ENCODE measurements at regions not wholly inside any gene's neighbourhood (a gene's known extent, or its start where the extent isn't known, plus 50 kb on each side); places are given as distances from the start of the nearest gene placed in this dataset.

DNA sequence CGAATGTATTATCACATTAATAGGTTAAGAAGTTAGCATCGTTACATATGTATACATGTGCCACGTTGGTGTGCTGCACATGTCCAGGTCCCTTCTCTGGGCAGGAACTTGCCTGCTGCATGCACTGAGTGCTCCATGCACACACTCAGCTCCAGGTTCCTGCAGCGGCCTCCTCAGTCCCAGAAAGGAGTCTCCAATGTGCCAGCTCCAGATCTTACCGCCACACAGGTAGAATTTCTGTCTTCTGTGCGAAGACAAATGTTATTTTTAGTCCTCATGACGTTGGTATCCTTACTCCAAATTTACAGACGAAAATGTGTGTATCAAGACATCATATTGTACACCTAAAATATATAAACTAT lies 127.1 kb downstream of the GALR1 start:
- DNase-seq, result no peak
- Mint-ChIP-seq H3K9me3 (no peaks in the 10 kb centered on the region), H3K27ac (no peak overlapping the region), H3K36me3 (ENCODE audit: low read depth) (no peaks in the 10 kb centered on the region), H3K4me1 (peaks cover 11% of the 10 kb centered on the region), H3K4me3 (no peak overlapping the region), H3K27me3 (ENCODE audit: low read depth, poor library complexity) (peaks cover 1% of the 10 kb centered on the region)
- TF ChIP-seq, protein P1, sequence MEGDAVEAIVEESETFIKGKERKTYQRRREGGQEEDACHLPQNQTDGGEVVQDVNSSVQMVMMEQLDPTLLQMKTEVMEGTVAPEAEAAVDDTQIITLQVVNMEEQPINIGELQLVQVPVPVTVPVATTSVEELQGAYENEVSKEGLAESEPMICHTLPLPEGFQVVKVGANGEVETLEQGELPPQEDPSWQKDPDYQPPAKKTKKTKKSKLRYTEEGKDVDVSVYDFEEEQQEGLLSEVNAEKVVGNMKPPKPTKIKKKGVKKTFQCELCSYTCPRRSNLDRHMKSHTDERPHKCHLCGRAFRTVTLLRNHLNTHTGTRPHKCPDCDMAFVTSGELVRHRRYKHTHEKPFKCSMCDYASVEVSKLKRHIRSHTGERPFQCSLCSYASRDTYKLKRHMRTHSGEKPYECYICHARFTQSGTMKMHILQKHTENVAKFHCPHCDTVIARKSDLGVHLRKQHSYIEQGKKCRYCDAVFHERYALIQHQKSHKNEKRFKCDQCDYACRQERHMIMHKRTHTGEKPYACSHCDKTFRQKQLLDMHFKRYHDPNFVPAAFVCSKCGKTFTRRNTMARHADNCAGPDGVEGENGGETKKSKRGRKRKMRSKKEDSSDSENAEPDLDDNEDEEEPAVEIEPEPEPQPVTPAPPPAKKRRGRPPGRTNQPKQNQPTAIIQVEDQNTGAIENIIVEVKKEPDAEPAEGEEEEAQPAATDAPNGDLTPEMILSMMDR (IDR thresholded peaks at IDR 0.05), result no peak

DNA sequence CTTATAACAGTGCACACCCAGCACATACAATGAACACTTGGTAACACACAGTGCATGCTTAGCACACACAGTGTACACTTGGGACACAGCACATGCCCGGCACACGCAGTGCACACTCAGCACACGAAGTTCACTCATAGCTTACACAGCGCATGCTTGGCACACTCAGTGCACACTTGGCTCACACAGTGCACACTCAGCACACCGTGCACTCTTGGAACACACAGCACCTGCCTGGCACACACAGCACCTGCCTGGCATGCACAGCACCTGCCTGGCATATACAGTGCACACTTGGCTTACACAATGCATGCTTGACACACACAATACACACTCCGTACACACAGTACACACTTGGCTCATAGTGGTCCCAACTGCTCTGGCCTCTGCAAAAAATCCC lies 128.2 kb downstream of the GALR1 start:
- no peak for DNase-seq
- Mint-ChIP-seq H3K36me3 (ENCODE audit: low read depth) (no peaks in the 10 kb centered on the region), H3K27me3 (ENCODE audit: low read depth, poor library complexity) (no peaks in the 10 kb centered on the region), H3K4me3 (no peak overlapping the region), H3K9me3 (no peaks in the 10 kb centered on the region), H3K27ac (no peak overlapping the region), H3K4me1 (peaks cover 16% of the 10 kb centered on the region)
- TF ChIP-seq, protein P1 (IDR thresholded peaks at IDR 0.05), result no peak

DNA sequence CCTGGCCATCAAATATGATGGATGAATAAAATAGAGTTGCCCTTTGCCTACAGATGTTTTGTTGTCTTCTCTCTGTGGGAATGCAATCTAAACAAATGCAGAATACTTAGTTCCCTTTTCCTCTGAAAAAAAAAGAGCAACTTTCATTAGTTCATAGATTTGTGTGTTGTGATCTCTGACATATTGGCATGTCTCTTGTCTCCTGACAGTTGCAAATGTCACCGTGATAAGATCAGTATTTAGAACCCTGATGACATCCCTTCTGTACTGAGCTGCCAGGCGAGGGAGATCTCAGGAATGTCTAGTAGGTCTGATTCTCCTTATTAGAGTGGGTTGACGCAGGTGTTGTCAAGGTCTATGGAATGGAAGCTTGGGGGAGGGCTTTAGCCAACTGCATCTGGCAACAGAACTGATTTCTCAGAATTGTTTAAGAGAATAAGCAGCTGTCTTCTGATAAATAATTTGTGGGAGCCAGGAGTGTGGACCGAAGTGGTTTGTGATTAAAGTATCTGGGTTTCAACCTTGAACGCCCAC lies 130.4 kb downstream of the GALR1 start:
- H3K9me3 Mint-ChIP-seq, result no peaks in the 10 kb centered on the region
- H3K4me1 Mint-ChIP-seq, result peaks cover 7% of the 10 kb centered on the region
- H3K36me3 Mint-ChIP-seq (ENCODE audit: low read depth), result no peaks in the 10 kb centered on the region
- DNase-seq, result no peak
- TF ChIP-seq, protein P1 (IDR thresholded peaks at IDR 0.05), result no peak
- H3K27ac Mint-ChIP-seq, result no peak overlapping the region
- H3K27me3 Mint-ChIP-seq (ENCODE audit: low read depth, poor library complexity), result peaks cover under 1% of the 10 kb centered on the region
- no peak overlapping the region for H3K4me3 Mint-ChIP-seq

DNA sequence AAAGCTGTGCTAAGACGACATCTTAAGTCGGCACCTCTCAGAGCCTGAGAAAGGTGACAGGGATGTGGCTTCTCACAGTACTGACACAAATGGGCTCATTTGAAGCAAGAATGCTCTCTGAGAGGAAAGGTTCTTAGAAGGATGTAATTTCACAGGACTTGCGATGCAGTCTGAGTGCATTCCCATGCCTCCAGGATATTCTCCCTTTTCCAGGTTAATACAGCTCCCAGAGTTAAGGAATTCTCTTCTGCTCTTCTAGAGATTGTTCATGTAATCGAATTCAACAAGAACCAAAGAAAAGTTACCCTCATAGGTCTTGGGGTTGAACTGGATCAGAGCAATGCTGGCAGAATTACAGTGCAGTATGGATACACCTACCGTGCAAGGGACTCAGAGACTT lies 131.0 kb downstream of the GALR1 start:
- no peaks in the 10 kb centered on the region for H3K9me3 Mint-ChIP-seq
- DNase-seq, result no peak
- peaks cover 6% of the 10 kb centered on the region for H3K27me3 Mint-ChIP-seq (ENCODE audit: low read depth, poor library complexity)
- H3K36me3 Mint-ChIP-seq (ENCODE audit: low read depth), result no peaks in the 10 kb centered on the region
- H3K27ac Mint-ChIP-seq, result no peak overlapping the region
- TF ChIP-seq, protein P1 (IDR thresholded peaks at IDR 0.05), result no peak
- no peak overlapping the region for H3K4me3 Mint-ChIP-seq
- peaks cover 7% of the 10 kb centered on the region for H3K4me1 Mint-ChIP-seq

DNA sequence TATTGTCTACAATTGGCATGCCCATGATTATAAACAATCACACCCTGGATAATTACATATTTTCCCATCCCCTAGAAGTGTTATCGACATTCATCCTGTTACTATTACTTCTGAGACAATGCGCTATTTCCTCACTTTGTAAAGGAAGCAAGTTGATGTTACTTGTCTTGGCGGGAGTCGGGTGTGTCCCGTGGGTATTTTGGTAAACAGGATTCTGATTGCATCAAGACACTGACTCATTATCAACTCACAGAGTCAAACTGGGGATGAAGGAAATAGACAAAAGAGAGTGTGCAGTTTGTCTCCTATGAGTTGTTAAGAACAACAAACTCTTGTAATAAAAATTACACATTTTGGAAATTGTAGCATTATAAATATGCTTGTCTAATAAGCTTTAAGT lies 142.7 kb downstream of the GALR1 start:
- H3K27ac Mint-ChIP-seq, result no peak overlapping the region
- H3K36me3 Mint-ChIP-seq (ENCODE audit: low read depth), result no peaks in the 10 kb centered on the region

DNA sequence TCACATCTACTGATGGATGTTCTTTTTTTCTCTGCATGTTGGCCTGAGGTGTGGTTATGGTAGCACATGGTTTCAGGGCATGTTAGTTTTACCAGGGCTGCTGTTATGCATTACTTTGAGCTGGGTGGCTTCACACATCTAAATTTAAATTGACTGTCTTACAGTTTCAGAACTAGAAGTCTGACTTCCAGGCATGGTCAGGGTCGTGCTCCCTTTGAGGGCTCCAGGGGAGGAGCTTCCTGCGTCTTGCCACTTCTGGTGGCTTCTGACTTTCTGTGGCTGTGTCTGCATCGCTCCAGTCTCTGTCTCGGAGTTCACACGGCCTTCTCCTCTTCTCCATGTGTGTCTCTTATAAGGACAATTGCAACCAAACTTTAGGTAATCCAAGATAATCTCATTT lies 143.9 kb downstream of the GALR1 start:
- TF ChIP-seq, protein P1 (IDR thresholded peaks at IDR 0.05), result no peak
- H3K4me1 Mint-ChIP-seq, result no peaks in the 10 kb centered on the region
- H3K4me3 Mint-ChIP-seq, result no peak overlapping the region
- no peak overlapping the region for H3K27ac Mint-ChIP-seq
- H3K9me3 Mint-ChIP-seq, result peaks cover 8% of the 10 kb centered on the region
- no peak for DNase-seq
- H3K27me3 Mint-ChIP-seq (ENCODE audit: low read depth, poor library complexity), result peaks cover 3% of the 10 kb centered on the region
- H3K36me3 Mint-ChIP-seq (ENCODE audit: low read depth), result no peaks in the 10 kb centered on the region

More for the DNA sequence above, 142.7 kb downstream of the GALR1 start:
- Mint-ChIP-seq H3K27me3 (ENCODE audit: low read depth, poor library complexity) (peaks cover 3% of the 10 kb centered on the region), H3K4me1 (no peaks in the 10 kb centered on the region), H3K9me3 (peaks cover 8% of the 10 kb centered on the region), H3K4me3 (no peak overlapping the region)
- no peak for DNase-seq
- TF ChIP-seq, protein P1 (IDR thresholded peaks at IDR 0.05), result no peak
